HEK293 (cell line): ENCODE measurements at regions not wholly inside any gene's neighbourhood (a gene's known extent, or its start where the extent isn't known, plus 50 kb on each side); places are given as distances from the start of the nearest gene placed in this dataset.

Experiments
- CTCF ChIA-PET: fragments of 350-600 bp; formaldehyde crosslinking; extraction: SDS; loops from one replicate; lab custom pipeline; 2021; ENCODE audit warnings: antibody characterized with exemption; lab: Yijun Ruan, JAX
- POLR2A ChIA-PET: fragments of 300-600 bp; formaldehyde crosslinking; extraction: SDS; loops from one replicate; lab custom pipeline; 2020; ENCODE audit warnings: antibody characterized with exemption, inconsistent platforms; lab: Yijun Ruan, JAX
- H3K27ac ChIP-seq: fragments of 200-500 bp; sonication (Bioruptor generic); 2 replicates; pipeline ENCODE4 v1.5.1; 2014; ENCODE audit warnings: low read depth, low read length, control low read depth, inconsistent platforms; ENCODE audit errors: extremely low read depth
- H3K36me3 ChIP-seq, 2 experiments: fragments of 200-500 bp in 1 of 2; sonication (Bioruptor generic) in 1 of 2; 1 replicate in 1 of 2; 2 replicates in 1 of 2; pipeline ENCODE4 v1.5.1; 2014 to 2017; ENCODE audit warnings: inconsistent platforms in 2 of 2, low read length in 2 of 2; ENCODE audit not compliant: control insufficient read depth in 2 of 2, insufficient read depth in 1 of 2
- H3K4me1 ChIP-seq: fragments of 200-500 bp; sonication (Bioruptor generic); 2 replicates; pipeline ENCODE4 v1.5.1; 2014; ENCODE audit warnings: mild to moderate bottlenecking, low read length, inconsistent platforms; ENCODE audit not compliant: control insufficient read depth, insufficient read depth
- H3K4me3 ChIP-seq: 2 replicates; pipeline ENCODE4 v1.5.1; 2011; ENCODE audit warnings: low read depth, mild to moderate bottlenecking, control low read depth, low read length, moderate library complexity
- H3K9me3 ChIP-seq: fragments of 200-500 bp; sonication (Bioruptor generic); 2 replicates; pipeline ENCODE4 v1.5.1; 2014; ENCODE audit warnings: low read depth, low read length, inconsistent platforms; ENCODE audit not compliant: control insufficient read depth, insufficient read depth
- AEBP2 ChIP-seq: fragments of 450-650 bp; formaldehyde crosslinking; IDR thresholded peaks from 2 replicates; pipeline ENCODE4 v1.5.1; 2016; ENCODE audit warnings: missing biosample characterization, missing genetic modification characterization, borderline replicate concordance
- BCL11B ChIP-seq: fragments of 450-650 bp; formaldehyde crosslinking; IDR thresholded peaks from 2 replicates; pipeline ENCODE4 v1.5.1; 2016; ENCODE audit warnings: low read depth, missing biosample characterization, missing genetic modification characterization
- KLF7 ChIP-seq: fragments of 450-650 bp; formaldehyde crosslinking; IDR thresholded peaks from 2 replicates; pipeline ENCODE4 v1.5.1; 2016; ENCODE audit warnings: missing biosample characterization, missing genetic modification characterization, borderline replicate concordance
- PRDM10 ChIP-seq: fragments of 450-650 bp; formaldehyde crosslinking; IDR thresholded peaks from 2 replicates; pipeline ENCODE4 v1.5.1; 2016; ENCODE audit warnings: missing biosample characterization, missing genetic modification characterization
- TRIM28 ChIP-seq: IDR thresholded peaks from 2 replicates; pipeline ENCODE4 v1.6.1; 2011; ENCODE audit warnings: low read length, control low read depth, borderline replicate concordance
- ZBTB20 ChIP-seq: fragments of 450-650 bp; formaldehyde crosslinking; IDR thresholded peaks from 2 replicates; pipeline ENCODE4 v1.5.1; 2016; ENCODE audit warnings: missing biosample characterization, missing genetic modification characterization
- ZIC2 ChIP-seq: fragments of 450-650 bp; formaldehyde crosslinking; IDR thresholded peaks from 2 replicates; pipeline ENCODE4 v1.5.1; 2016; ENCODE audit warnings: missing biosample characterization, missing genetic modification characterization
- ZNF155 ChIP-seq: fragments of 450-650 bp; formaldehyde crosslinking; IDR thresholded peaks from 2 replicates; pipeline ENCODE4 v1.5.1; 2016; ENCODE audit warnings: missing biosample characterization, missing genetic modification characterization
- ZNF324 ChIP-seq: fragments of 450-650 bp; formaldehyde crosslinking; IDR thresholded peaks from 2 replicates; pipeline ENCODE4 v1.5.1; 2016; ENCODE audit warnings: missing biosample characterization, missing genetic modification characterization
- ZNF366 ChIP-seq: fragments of 450-650 bp; formaldehyde crosslinking; conservative IDR thresholded peaks from 2 replicates; pipeline ENCODE4 v1.5.1; 2016; ENCODE audit warnings: missing biosample characterization, missing genetic modification characterization
- ZNF398 ChIP-seq: fragments of 450-650 bp; formaldehyde crosslinking; IDR thresholded peaks from 2 replicates; pipeline ENCODE4 v1.5.1; 2017; ENCODE audit warnings: missing biosample characterization, missing genetic modification characterization
- ZNF426 ChIP-seq: fragments of 450-650 bp; formaldehyde crosslinking; IDR thresholded peaks from 2 replicates; pipeline ENCODE4 v1.5.1; 2017; ENCODE audit warnings: missing biosample characterization, missing genetic modification characterization, mild to moderate bottlenecking, inconsistent platforms, moderate library complexity
- ZNF48 ChIP-seq: fragments of 450-650 bp; formaldehyde crosslinking; IDR thresholded peaks from 2 replicates; pipeline ENCODE4 v1.5.1; 2016; ENCODE audit warnings: missing biosample characterization, missing genetic modification characterization
- ZNF521 ChIP-seq: fragments of 450-650 bp; formaldehyde crosslinking; IDR thresholded peaks from 2 replicates; pipeline ENCODE4 v1.5.1; 2017; ENCODE audit warnings: missing biosample characterization, mild to moderate bottlenecking, missing genetic modification characterization
- ZNF558 ChIP-seq: fragments of 450-650 bp; formaldehyde crosslinking; IDR thresholded peaks from 2 replicates; pipeline ENCODE4 v1.5.1; 2016; ENCODE audit warnings: missing biosample characterization, missing genetic modification characterization
- ZNF600 ChIP-seq: fragments of 450-650 bp; formaldehyde crosslinking; IDR thresholded peaks from 2 replicates; pipeline ENCODE4 v1.5.1; 2016; ENCODE audit warnings: missing biosample characterization, missing genetic modification characterization
- ZNF692 ChIP-seq: fragments of 450-650 bp; formaldehyde crosslinking; IDR thresholded peaks from 2 replicates; pipeline ENCODE4 v1.5.1; 2016; ENCODE audit warnings: missing biosample characterization, missing genetic modification characterization
- ZNF76 ChIP-seq: fragments of 450-650 bp; formaldehyde crosslinking; IDR thresholded peaks from 2 replicates; pipeline ENCODE4; 2016; ENCODE audit warnings: low read depth, missing biosample characterization, missing genetic modification characterization, borderline replicate concordance
- ZSCAN23 ChIP-seq: fragments of 450-650 bp; formaldehyde crosslinking; IDR thresholded peaks from 2 replicates; pipeline ENCODE4 v1.5.1; 2016; ENCODE audit warnings: missing biosample characterization, missing genetic modification characterization
- ZSCAN5A ChIP-seq: fragments of 450-650 bp; formaldehyde crosslinking; IDR thresholded peaks from 2 replicates; pipeline ENCODE4 v1.5.1; 2016; ENCODE audit warnings: missing biosample characterization, missing genetic modification characterization

GRCh38 chr2:11925295-11926066 lies 179.0 kb downstream of the LPIN1 start:
- no peak for TF ChIP-seq ZNF600 (tag by site-specific recombination)
- TF ChIP-seq TRIM28: no peak
- no peak for TF ChIP-seq ZNF76
- no peak for TF ChIP-seq ZNF521 (tag by site-specific recombination)
- TF ChIP-seq AEBP2: no peak
- no peak for TF ChIP-seq ZNF48 (tag by site-specific recombination)
- TF ChIP-seq ZNF155 (tag by site-specific recombination): no peak
- TF ChIP-seq ZNF692 (tag by site-specific recombination): no peak
- TF ChIP-seq ZNF324 (tag by site-specific recombination): no peak
- TF ChIP-seq ZSCAN5A (tag by site-specific recombination): no peak
- no peak for TF ChIP-seq ZSCAN23
- no peak for TF ChIP-seq ZNF426 (tag by site-specific recombination)
- no peak for TF ChIP-seq ZNF366 (tag by site-specific recombination)
- no peak for TF ChIP-seq BCL11B
- ChIA-PET CTCF (interaction anchor here (1.0 kb wide), 1 partner anchor 238 kb away, joined by 3 read pairs; no protein-coding TSS in a partner anchor), POLR2A (no interaction called here)
- Histone ChIP-seq H3K9me3 (no peaks in the 10 kb centered on the region), H3K27ac (no peak overlapping the region), H3K4me3 (no peak overlapping the region), H3K4me1 (peaks cover 4% of the 10 kb centered on the region; the same call in 1 of the 2 replicates), H3K36me3 (no peaks in the 10 kb centered on the region)

GRCh38 chr2:11930211-11930761 lies 183.9 kb downstream of the LPIN1 start:
- Histone ChIP-seq H3K27ac (no peak overlapping the region), H3K4me1 (peaks cover 4% of the 10 kb centered on the region; the same call in 1 of the 2 replicates), H3K9me3 (no peaks in the 10 kb centered on the region), H3K36me3 (no peaks in the 10 kb centered on the region), H3K4me3 (no peak overlapping the region)
- CTCF ChIA-PET: no interaction called here
- TF ChIP-seq ZBTB20: 0 out of 2 replicates have a peak, but pooled peaks have one; percentile 35
- no peak for TF ChIP-seq KLF7
- 0 out of 2 replicates have a peak, but pooled peaks have one; percentile 55 for TF ChIP-seq PRDM10 (tag by site-specific recombination)
- no peak for TF ChIP-seq ZNF558 (tag by site-specific recombination)
- TF ChIP-seq ZIC2 (tag by site-specific recombination): peak; percentile 66
- peak; percentile 39; the same call in 1 of the 2 replicates for TF ChIP-seq ZNF398 (tag by site-specific recombination)
- POLR2A ChIA-PET: no interaction called here
